ENCODE measurements at regions not wholly inside any gene's neighbourhood (a gene's known extent, or its start where the extent isn't known, plus 50 kb on each side); places are given as distances from the start of the nearest gene placed in this dataset.

DNA sequence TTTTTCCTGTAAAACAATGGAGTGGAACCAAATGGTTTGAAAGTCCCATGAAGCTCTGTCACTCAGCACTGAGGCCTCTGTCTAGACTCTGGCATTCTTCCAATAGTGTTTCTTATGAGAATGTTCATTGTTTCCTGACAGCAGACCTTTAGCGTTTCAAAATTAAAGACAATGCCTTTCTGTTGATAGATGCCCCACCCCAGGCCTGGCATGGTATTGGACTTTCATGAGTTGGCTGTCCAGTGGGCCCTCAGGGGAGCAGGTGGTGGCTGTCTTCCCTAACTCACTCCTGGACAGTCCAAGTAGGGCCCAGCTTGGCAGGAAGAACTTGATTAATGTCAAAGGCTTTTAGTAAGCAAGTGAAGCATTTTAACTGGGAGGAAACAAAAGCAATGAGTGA is 186.5 kb upstream of the CCL2 start:
- TF ChIP-seq, protein P1, sequence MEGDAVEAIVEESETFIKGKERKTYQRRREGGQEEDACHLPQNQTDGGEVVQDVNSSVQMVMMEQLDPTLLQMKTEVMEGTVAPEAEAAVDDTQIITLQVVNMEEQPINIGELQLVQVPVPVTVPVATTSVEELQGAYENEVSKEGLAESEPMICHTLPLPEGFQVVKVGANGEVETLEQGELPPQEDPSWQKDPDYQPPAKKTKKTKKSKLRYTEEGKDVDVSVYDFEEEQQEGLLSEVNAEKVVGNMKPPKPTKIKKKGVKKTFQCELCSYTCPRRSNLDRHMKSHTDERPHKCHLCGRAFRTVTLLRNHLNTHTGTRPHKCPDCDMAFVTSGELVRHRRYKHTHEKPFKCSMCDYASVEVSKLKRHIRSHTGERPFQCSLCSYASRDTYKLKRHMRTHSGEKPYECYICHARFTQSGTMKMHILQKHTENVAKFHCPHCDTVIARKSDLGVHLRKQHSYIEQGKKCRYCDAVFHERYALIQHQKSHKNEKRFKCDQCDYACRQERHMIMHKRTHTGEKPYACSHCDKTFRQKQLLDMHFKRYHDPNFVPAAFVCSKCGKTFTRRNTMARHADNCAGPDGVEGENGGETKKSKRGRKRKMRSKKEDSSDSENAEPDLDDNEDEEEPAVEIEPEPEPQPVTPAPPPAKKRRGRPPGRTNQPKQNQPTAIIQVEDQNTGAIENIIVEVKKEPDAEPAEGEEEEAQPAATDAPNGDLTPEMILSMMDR (IDR thresholded peaks at IDR 0.05; ENCODE audit: low read length), result no peak
- TF ChIP-seq EZH2 (optimal IDR thresholded peaks at IDR 0.05; ENCODE audit: low read depth, low read length), result no peak

Data from MM.1S (cell line).